Loucy (cell line): ENCODE measurements at regions not wholly inside any gene's neighbourhood (a gene's known extent, or its start where the extent isn't known, plus 50 kb on each side); places are given as distances from the start of the nearest gene placed in this dataset.

Experiments
- H2AFZ ChIP-seq: fragments of 200-600 bp; sonication (generic); 2 replicates; pipeline ENCODE4 v1.6.0; 2016; ENCODE audit warnings: antibody characterized with exemption, mild to moderate bottlenecking, low read length, moderate library complexity
- H3F3A ChIP-seq: fragments of 200-600 bp; 2 replicates; pipeline ENCODE4 v1.6.0; 2016; ENCODE audit warnings: antibody characterized with exemption, low read depth, mild to moderate bottlenecking
- H3K27me3 ChIP-seq: fragments of 200-600 bp; sonication (generic); 2 replicates; pipeline ENCODE4 v1.6.1; 2014; ENCODE audit warnings: low read length, mild to moderate bottlenecking; ENCODE audit not compliant: insufficient read depth, poor library complexity, severe bottlenecking
- H3K36me3 ChIP-seq: fragments of 200-600 bp; sonication (generic); 2 replicates; pipeline ENCODE4 v1.6.1; 2016; ENCODE audit warnings: low read length; ENCODE audit not compliant: insufficient read depth
- H3K4me1 ChIP-seq: fragments of 200-600 bp; sonication (generic); 2 replicates; pipeline ENCODE4 v1.5.1; 2014; ENCODE audit warnings: low read length, mild to moderate bottlenecking; ENCODE audit not compliant: insufficient read depth, poor library complexity, severe bottlenecking
- H3K4me2 ChIP-seq: fragments of 200-600 bp; sonication (generic); 2 replicates; pipeline ENCODE4 v1.6.0; 2014; ENCODE audit warnings: antibody characterized with exemption, low read length, low read depth, mild to moderate bottlenecking; ENCODE audit not compliant: poor library complexity, severe bottlenecking
- H3K4me3 ChIP-seq: fragments of 200-600 bp; sonication (generic); 2 replicates; pipeline ENCODE4 v1.5.1; 2014; ENCODE audit warnings: low read length, mild to moderate bottlenecking, mixed read lengths; ENCODE audit not compliant: poor library complexity, severe bottlenecking
- H3K79me2 ChIP-seq: fragments of 200-600 bp; sonication (generic); 2 replicates; pipeline ENCODE4 v1.6.1; 2014; ENCODE audit warnings: low read length; ENCODE audit not compliant: insufficient read depth
- H3K9ac ChIP-seq: fragments of 200-600 bp; sonication (generic); 2 replicates; pipeline ENCODE4 v1.6.0; 2014; ENCODE audit warnings: mild to moderate bottlenecking, low read depth, low read length, moderate library complexity; ENCODE audit not compliant: poor library complexity, severe bottlenecking
- H3K9me2 ChIP-seq: fragments of 200-600 bp; sonication (generic); replicated peaks from 2 replicates; pipeline ENCODE4 v1.6.1; 2016; ENCODE audit warnings: low read depth, low read length, mixed read lengths
- H3K9me3 ChIP-seq: fragments of 200-600 bp; sonication (generic); 2 replicates; pipeline ENCODE4 v1.6.1; 2014; ENCODE audit warnings: mild to moderate bottlenecking, antibody characterized with exemption, low read length, low read depth; ENCODE audit not compliant: insufficient read depth
- H4K20me1 ChIP-seq: fragments of 200-600 bp; sonication (generic); 2 replicates; pipeline ENCODE4 v1.6.0; 2014; ENCODE audit warnings: antibody characterized with exemption, low read length, mild to moderate bottlenecking; ENCODE audit not compliant: insufficient read depth, poor library complexity, severe bottlenecking
- EZH2phosphoT487 ChIP-seq: fragments of 200-600 bp; IDR thresholded peaks from 2 replicates; pipeline ENCODE4 v1.6.1; 2018; ENCODE audit warnings: antibody characterized with exemption, mild to moderate bottlenecking, moderate library complexity, borderline replicate concordance
- TF ChIP-seq, protein P1 (sequence below): fragments of 200-600 bp; sonication (generic); conservative IDR thresholded peaks from 2 replicates; pipeline ENCODE4 v1.5.1; 2014; ENCODE audit warnings: mild to moderate bottlenecking, antibody characterized with exemption, low read length

DNA sequence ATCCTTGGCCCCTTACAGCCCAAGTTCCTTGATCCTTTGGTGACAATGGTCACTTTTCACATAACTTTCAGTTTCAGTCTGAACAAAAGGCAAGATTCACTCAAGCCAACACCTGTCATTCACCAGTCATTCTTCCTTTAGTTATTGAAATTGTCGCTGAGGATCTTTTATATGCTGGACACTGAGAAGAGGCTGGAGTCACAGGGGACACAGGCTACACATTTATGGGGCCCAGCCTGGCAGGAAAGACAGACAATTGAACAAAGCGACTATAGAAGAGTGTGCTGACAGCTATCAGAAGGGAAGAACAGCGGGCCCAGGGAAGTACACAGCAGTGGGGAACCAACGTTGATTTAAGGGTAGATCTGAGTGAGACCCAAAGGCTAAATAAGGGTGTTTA lies 69.8 kb upstream of the PROK2 start:
- no peaks in the 10 kb centered on the region for H3K9me2 ChIP-seq
- peaks cover 8% of the 10 kb centered on the region for H3K27me3 ChIP-seq
- no peak for TF ChIP-seq EZH2phosphoT487
- TF ChIP-seq, protein P1, sequence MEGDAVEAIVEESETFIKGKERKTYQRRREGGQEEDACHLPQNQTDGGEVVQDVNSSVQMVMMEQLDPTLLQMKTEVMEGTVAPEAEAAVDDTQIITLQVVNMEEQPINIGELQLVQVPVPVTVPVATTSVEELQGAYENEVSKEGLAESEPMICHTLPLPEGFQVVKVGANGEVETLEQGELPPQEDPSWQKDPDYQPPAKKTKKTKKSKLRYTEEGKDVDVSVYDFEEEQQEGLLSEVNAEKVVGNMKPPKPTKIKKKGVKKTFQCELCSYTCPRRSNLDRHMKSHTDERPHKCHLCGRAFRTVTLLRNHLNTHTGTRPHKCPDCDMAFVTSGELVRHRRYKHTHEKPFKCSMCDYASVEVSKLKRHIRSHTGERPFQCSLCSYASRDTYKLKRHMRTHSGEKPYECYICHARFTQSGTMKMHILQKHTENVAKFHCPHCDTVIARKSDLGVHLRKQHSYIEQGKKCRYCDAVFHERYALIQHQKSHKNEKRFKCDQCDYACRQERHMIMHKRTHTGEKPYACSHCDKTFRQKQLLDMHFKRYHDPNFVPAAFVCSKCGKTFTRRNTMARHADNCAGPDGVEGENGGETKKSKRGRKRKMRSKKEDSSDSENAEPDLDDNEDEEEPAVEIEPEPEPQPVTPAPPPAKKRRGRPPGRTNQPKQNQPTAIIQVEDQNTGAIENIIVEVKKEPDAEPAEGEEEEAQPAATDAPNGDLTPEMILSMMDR, result no peak
- no peak overlapping the region for H3K4me3 ChIP-seq
- H3K9ac ChIP-seq, result no peak overlapping the region
- H3K9me3 ChIP-seq, result no peaks in the 10 kb centered on the region
- no peaks in the 10 kb centered on the region for H3K36me3 ChIP-seq
- no peak overlapping the region for H3K4me2 ChIP-seq
- no peak overlapping the region for H2AFZ ChIP-seq
- no peaks in the 10 kb centered on the region for H4K20me1 ChIP-seq
- no peaks in the 10 kb centered on the region for H3K4me1 ChIP-seq
- no peaks in the 10 kb centered on the region for H3K79me2 ChIP-seq
- no peaks in the 10 kb centered on the region for H3F3A ChIP-seq

GRCh38 chr3:71854096-71854495 lies 69.1 kb upstream of the PROK2 start:
- H3K27me3 ChIP-seq, result peaks cover 8% of the 10 kb centered on the region
- H3K9me2 ChIP-seq, result no peaks in the 10 kb centered on the region
- no peaks in the 10 kb centered on the region for H3K79me2 ChIP-seq
- no peak for TF ChIP-seq EZH2phosphoT487
- TF ChIP-seq, protein P1, result no peak
- no peak overlapping the region for H3K4me3 ChIP-seq
- no peak overlapping the region for H3K9ac ChIP-seq
- H3K9me3 ChIP-seq, result no peaks in the 10 kb centered on the region
- no peak overlapping the region for H2AFZ ChIP-seq
- H3K36me3 ChIP-seq, result no peaks in the 10 kb centered on the region
- H3K4me1 ChIP-seq, result no peaks in the 10 kb centered on the region
- H4K20me1 ChIP-seq, result no peaks in the 10 kb centered on the region
- no peaks in the 10 kb centered on the region for H3F3A ChIP-seq
- no peak overlapping the region for H3K4me2 ChIP-seq

GRCh38 chr3:71851878-71852277 lies 66.9 kb upstream of the PROK2 start:
- Histone ChIP-seq H3K4me3 (no peak overlapping the region), H3K79me2 (no peaks in the 10 kb centered on the region), H3F3A (no peaks in the 10 kb centered on the region), H3K27me3 (peaks cover 8% of the 10 kb centered on the region), H3K36me3 (no peaks in the 10 kb centered on the region), H3K9me2 (no peaks in the 10 kb centered on the region), H3K4me1 (no peaks in the 10 kb centered on the region), H3K4me2 (no peak overlapping the region), H3K9me3 (no peaks in the 10 kb centered on the region), H4K20me1 (no peaks in the 10 kb centered on the region), H2AFZ (no peak overlapping the region), H3K9ac (no peak overlapping the region)
- TF ChIP-seq, protein P1, result no peak
- no peak for TF ChIP-seq EZH2phosphoT487
